GM19452 (cell line): ENCODE measurements at regions not wholly inside any gene's neighbourhood (a gene's known extent, or its start where the extent isn't known, plus 50 kb on each side); places are given as distances from the start of the nearest gene placed in this dataset.
"Not testable (repeated sequence)": the region's sequence is repeated elsewhere in the genome, so short reads cannot be mapped to it uniquely, and the experiment has no call there.

Experiments used
- ATAC-seq: cut with Tn5 transposase; IDR thresholded peaks from one replicate; pipeline ENCODE4 v1.9.1; 2021; ENCODE audit not compliant: unreplicated experiment

GRCh38 chr7:19307554-19307953 is 162.3 kb upstream of the FERD3L start:
- ATAC-seq = no peak

GRCh38 chr7:19305698-19306097 is 160.5 kb upstream of the FERD3L start:
- no peak for ATAC-seq

DNA sequence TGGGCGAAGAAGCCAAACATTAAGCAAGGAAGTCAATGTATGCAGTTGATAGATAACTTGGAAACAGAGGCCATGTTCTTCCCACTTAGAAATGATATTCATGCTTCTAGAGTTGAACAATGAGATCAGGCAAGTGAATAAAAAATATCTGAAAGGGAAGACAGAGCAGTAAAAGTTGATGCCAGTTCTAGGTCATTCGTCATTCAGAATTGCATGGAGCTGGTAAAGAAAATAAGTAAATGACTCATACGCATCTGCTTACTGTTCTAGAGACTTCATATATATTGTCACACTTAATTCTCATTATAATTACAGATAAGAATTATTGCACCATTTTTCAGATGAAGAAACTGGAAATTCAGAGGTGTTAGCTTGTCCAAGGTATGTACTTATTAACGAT is 158.9 kb upstream of the FERD3L start:
- no peak for ATAC-seq

DNA sequence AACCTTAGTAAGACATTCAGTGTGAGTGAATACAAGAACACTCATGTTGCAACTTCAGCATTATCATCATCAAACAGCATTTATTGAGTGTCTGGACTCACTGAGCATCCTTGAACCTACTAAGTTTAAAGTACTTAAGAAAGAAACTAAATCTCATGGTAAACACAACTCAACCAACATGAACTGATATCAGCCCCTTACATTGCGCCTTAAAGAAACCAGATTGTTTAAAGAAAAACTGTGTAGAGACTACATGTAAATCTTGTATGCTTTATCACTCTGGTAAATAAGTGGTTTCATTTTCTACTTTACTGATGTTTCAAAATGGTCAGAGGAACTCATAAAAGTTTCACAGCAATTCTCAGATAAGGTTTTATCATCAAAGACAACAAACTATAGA is 157.5 kb upstream of the FERD3L start:
- ATAC-seq = no peak

- no peak for ATAC-seq
Observed at GRCh38 chr7:19296617-19297016, 151.4 kb upstream of the FERD3L start.

DNA sequence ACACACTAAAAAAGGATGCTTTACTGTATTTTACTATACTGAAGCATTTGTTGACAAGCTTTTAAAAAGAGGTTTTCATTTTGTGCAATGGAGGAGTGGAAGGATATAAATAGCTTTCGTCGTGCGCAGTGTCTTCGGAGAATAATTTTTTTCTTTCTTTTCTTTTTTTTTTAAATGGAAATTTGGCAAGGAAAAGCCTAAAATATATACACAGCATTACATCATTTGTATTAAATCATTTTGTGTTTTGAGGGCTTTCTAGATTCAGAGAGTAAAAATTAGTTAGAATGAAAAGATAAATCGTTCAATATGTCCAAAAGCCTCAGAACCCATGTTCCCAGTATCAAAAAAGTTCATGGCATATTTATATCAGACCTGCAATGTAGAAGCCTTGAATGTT is 150.2 kb upstream of the FERD3L start:
- ATAC-seq = no peak

DNA sequence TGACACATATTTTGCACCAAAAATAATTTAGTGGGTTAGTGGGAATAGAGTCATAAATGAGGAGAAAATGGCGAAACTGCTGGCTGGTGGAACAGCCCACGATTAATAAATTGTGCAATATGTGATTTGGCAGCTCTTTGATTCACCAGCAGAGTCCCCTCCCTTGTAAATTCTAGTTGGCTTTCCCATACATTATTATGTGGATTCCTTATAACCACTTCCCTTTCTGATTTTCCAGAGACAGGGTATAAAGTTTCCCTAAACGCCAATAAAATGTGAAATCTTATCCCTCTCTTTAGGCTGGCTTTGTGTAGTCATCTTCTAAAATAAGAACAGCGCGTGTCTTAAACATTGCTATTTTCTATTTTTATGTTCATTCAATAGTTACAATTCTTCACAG is 149.4 kb upstream of the FERD3L start:
- no peak for ATAC-seq

DNA sequence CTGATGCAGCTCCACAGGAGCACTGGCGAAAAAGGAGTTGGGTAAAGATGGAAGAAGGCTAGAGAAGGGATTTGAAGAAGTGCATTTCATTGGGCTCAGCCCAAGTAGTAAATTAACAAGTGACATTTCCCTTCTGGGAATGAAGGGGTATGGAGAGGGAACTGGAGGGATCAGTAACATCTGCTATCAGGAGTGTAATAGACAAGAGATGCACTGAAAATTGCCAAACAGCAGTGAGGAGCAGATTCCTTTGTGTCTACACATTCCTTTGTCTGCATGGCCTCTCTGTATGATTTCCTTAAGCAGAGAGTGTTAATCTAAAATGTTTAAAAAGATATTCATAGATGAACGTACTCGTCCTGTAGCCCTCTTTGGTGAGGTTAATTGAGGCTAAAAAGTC is 148.2 kb upstream of the FERD3L start:
- ATAC-seq = no peak

GRCh38 chr7:19290968-19291367 is 145.7 kb upstream of the FERD3L start:
- no peak for ATAC-seq

- ATAC-seq = no peak
Observed at GRCh38 chr7:19290066-19290465, 144.8 kb upstream of the FERD3L start.

DNA sequence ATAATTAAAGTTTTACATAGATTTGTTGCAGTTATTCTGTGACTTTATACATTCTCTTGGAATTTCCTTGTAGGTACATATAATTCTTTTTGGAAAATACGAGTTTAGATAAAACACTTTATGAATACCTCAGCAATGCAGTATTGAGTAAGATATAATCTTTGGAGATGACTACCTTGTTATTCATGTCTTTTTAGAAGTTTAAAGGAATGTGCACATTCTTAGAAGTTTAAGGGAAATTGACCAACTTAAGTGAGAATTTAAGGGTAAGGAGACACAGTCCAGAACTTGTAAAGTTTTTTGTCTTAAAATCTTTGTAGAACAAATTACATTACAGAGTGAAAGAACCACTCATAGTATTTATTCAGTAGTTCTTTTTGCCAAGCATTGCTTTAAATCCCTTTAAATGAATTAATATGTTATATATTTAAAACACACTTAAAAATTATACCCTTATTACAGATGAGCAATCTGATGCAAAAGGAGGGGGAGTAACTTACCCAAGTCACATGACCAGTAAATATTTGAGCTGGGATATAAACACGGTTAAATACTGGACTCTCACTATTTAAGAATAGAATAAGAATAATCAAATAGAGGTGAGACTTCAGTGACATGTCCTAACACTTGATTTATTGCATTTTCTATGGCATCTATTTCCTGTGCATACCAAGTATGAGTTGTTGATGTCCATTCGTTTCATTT is 139.5 kb upstream of the FERD3L start:
- ATAC-seq = no peak

GRCh38 chr7:19284136-19284535 is 138.9 kb upstream of the FERD3L start:
- ATAC-seq = no peak

DNA sequence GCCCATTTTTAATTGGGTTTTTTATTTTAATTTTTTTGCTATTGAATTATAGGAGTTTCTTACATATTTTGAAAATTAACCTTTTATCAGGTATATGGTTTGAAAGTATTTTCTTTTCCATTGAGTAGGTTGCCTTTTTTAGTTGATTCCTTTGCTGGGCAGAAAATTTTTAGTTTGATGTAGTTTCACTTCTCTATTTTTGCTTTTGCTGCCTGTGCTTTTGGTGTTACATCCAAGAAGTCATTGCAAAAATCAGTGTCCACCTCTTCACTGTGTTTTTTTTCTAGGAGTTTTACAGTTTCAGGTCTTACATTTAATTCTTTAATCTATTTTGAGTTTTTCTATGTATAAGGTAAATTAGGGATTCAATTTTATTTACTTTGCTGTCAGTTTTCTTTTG is 129.8 kb upstream of the FERD3L start:
- no peak for ATAC-seq

DNA sequence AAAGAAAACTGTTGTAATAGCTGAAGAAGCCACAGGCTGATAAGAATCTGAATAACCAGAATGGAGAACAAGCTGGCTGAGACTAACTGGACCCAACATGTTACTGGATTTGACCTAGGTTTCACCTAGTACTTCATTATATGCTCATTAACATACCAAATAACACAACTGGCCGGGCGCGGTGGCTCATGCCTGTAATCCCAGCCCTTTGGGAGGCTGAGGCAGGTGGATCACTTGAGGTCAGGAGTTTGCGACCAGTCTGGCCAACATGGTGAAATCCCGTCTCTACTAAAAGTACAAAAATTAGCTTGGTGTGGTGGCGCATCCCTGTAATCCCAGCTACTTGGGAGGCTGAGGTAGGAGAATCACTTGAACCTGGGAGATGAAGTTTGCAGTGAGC is 127.1 kb upstream of the FERD3L start:
- ATAC-seq = not testable (repeated sequence)

DNA sequence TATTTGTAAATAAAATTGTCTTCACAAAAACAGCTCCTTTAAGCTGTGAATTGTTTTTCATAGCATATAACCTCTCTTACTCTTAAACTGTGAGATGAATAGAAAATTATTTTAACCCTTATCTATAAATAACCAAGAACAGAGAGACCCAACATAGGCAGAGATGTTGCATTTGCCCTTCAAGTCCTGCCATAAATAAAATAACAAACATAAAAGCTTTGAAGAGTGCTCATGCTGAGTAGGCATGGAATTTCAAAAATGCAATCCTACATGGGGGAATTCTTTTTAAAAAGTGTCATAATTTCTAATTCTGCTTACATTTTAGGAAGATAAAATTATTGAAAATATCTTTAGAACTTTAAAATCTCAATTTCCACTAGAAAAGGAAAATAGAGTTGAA is 124.1 kb upstream of the FERD3L start:
- ATAC-seq = no peak

DNA sequence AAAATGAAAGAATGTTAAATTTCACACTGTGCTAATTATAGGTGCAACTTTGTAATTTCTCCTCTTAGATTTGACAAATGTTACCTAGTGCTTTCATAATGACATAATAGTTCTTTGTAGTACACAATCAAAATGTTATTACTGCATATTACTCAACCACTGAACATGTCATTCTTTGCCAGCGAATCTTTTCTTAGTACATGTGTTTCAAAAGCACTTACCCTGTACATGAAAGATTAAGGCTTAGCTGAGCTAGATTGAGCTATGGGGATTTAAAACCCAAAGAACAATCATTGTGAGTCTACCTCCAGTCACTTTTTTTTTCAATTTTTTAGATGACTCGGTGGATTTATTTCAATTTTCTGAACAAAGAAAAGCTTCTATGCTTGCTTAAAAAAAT is 123.5 kb upstream of the FERD3L start:
- no peak for ATAC-seq

DNA sequence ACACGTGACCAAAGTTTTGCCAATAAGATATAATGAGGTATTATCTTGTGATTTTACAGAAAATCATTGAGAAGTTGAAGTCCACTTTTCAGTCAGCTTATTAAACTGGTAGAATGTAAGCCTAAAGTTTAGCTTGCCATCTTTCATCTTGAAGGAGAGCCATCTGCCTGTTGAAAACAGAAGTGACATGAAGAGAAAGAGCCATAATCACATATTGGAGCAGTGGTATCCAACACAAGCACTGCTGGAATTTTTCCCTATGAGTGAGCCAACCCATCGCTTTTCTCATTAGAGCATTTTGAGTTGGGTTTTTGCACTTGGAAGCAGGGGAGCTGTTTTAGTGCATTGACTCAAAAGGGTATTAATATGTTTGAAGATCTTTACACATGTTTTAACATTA is 117.6 kb upstream of the FERD3L start:
- no peak for ATAC-seq

DNA sequence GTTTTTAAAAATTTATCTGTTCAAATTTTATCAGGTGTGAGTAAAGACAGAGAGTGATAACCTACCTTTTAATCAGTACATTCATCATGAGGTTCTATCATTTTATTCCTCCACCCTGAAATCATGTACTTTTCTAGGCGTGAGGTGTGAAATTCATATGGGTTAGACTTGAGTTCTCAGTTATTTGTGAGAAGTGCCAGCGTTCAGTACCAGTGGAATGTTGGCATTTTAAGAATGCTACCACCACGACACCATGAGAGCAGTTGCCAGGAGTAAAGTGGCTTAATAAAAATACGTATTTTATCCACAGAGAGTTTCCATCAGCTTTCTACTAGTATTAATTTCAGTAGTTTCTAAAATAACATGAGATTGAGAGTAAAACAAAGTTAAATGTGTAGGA is 104.1 kb upstream of the FERD3L start:
- no peak for ATAC-seq

GRCh38 chr7:19248681-19249080 is 103.5 kb upstream of the FERD3L start:
- no peak for ATAC-seq

GRCh38 chr7:19248115-19248514 is 102.9 kb upstream of the FERD3L start:
- ATAC-seq = no peak

DNA sequence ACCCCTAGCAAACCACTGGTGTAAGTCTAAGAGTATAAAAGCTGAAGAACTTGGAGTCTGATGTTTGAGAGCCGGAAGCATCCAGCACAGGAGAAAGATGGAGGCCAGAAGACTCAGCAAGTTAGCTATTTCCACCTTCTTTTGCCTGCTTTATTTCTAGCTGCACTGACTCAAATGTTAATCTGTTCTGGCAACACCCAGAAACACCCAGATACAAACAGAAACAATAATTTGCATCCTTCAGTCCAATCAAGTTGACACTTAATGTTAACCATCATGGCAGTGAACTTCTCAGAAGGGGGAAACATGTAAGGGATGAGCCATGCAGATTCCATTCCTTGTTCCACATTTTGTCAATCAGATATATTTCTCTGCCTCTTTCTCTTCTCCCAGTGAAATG is 101.8 kb upstream of the FERD3L start:
- no peak for ATAC-seq

DNA sequence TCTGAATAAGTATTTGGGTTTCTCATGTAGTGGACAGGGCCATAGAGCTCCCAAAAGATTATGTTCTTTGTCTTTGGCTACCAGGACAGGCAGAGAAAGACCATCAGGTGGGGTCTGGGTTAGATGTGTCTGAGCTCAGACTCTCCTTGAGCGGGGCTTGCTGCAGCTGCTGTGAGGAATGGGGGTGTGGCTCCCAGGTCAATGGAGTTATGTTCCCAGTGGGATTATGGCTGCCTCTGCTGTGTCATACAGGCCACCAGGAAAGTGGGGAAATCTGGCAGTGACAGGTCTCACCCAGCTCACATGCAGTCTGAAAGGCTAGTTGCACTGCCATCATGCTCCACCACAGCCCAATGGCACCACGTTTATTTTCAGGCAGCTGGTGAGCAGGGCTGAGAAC is 97.0 kb upstream of the FERD3L start:
- no peak for ATAC-seq

GRCh38 chr7:19239951-19240350 is 94.7 kb upstream of the FERD3L start:
- no peak for ATAC-seq

GRCh38 chr7:19235680-19236079 is 90.5 kb upstream of the FERD3L start:
- ATAC-seq = no peak
